ENCODE measurements at regions not wholly inside any gene's neighbourhood (a gene's known extent, or its start where the extent isn't known, plus 50 kb on each side); places are given as distances from the start of the nearest gene placed in this dataset.
"Not testable (repeated sequence)": the region's sequence is repeated elsewhere in the genome, so short reads cannot be mapped to it uniquely, and the experiment has no call there.

DNA sequence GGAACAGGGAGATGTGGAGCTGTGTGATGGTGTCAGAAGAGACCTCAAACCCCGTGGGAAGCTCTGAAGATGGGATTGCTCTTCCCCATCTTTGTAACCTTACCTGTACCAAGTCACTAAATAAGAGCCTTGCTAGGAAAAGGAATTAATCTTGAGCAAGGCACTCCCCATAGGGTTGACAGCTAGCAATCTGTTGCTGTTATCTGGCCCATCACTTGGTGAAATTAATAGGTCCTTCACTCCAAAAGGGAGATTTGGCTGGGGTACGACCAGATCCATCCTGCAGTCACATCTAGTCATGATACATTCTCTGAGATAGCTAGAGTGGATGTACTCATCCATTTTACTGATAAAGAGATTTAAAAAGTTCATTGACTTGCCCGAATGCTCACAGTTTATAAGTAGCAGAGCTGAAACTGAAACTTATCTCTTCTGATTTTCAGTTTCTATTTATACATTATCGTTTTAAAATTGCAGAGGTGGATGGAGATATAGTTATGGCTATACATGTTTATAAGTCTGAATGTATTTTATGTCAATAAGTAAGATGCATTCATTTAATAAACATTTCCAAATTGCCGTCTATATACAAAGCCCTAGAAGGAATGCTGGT is 299.1 kb upstream of the MCTP2 start:
- DNase-seq: no peak

DNA sequence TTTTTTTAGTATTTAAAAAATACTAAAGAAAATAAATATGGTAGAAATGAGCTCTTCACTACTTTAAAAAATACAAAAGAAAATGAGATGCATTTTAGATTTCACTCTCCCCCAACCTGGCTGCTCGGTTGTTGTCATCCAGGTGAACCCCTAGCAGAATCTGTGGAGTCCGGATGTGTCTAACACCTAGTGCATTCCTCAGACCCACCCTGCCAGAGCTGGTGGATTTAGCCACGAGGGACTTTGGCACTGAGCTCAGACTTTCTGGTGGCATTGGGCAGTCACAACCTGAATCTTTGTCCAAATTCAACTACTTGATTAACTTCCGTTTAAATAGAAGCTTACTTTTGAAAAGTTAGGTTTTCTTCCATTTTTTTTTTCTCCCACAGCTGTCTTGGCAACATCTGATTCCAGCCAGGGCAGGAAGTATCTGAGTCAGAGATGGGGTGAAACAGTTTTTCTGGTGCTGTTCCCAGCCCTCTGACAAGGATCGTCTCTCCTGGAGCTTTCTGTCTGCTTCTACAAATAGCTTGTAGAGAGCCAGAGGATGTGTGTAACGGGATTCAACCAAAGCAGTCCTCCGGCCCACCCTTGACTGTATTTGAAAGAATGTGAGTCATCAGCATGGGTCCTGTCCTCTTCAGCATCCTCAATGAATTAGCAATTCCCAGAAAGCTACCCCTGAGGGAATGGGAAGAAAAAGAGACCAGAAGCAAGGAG is 301.8 kb upstream of the MCTP2 start:
- no peak for DNase-seq

DNA sequence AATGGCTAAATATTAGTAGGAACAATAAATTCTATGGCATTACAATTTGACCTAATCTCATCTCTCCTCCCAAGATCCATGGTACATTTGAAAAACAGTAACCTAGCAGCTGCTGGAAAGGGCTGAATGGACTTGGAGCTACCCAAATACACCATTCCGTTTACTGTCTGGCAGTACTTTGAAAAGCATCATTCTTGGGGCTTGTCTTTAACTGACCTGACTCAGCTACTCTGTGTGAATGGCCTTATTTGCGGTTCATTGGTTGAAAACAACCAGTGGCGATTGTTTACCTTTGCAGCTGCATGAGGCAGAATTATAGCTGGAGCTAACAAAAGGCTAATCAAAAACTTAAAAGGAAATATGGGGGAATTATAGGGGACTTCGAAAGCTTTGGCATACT is 311.2 kb upstream of the MCTP2 start:
- DNase-seq: no peak

DNA sequence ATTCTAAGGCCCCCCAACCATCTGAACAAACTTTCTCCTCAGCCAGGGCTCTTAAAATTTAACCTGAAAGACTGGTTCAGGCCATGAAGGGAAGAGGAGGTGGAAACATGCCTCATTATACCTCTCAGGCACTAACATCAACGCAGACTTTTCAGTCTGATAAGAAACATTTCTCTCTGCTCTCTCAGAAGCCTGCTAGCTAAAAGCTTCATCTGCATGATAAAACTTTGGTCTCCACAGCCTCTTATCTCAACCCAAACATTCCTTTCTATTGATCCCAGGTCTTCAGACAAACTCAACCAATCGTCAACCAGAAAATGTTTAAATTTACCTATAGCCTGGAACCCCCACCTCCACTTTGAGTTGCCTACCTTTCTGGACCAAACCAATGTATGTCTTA is 312.6 kb upstream of the MCTP2 start:
- DNase-seq: not testable (repeated sequence)

DNA sequence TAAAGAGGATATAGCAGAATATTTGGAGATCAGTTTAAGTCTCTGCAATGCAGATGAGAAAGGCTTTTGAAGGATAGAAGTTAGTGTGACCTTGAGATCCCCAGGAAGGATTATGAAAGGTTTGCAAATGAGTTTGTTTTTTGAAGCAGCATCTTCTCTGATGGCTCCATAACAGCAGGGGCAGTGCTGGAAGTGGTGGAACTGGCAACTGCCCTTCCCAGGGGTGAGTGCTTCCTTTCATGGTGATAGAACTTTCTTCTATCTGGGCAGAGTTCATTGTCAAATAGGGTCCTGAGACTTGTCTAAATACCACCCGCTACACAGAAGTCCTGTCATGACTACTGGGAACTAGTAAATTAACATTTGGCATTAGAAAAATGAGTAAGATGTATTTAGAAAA is 314.2 kb upstream of the MCTP2 start:
- no peak for DNase-seq

DNA sequence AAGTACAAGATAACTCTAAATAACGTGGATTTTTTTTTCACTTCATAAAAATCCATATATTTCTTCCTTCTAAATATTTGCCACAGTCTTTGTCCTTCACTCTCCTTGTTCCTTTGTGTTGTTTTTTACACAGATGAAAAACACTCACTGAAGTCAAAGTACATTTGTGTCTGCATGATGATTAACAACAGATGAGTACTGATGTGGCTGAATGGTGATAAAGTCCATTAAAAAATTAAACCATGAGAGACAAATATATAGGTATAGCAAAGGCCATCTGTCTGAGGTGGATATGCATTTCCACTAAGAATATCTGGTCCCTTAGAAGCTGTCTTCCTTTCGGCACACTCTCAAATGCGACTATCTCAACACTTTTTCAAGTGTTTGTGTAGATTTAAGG is 317.5 kb upstream of the MCTP2 start:
- DNase-seq: no peak

DNA sequence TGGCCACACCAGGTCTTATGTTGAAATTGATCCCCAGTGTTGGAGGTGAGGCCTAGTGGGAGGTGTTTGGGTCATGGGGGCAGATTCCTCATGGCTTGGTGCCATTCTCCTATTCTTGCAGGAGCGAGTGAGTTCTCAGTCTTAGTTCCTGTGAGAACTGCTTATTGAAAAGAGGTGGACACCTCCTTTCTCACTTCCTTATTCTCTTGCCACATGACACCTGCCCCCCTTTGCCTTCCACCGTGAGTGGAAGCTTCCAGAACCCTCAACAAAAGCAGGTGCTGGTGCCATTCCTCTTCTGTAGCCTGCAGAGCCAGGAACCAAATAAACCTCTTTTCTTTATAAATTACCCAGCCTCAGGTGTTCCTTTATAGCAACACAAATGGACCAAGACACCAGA is 318.1 kb upstream of the MCTP2 start:
- no peak for DNase-seq

DNA sequence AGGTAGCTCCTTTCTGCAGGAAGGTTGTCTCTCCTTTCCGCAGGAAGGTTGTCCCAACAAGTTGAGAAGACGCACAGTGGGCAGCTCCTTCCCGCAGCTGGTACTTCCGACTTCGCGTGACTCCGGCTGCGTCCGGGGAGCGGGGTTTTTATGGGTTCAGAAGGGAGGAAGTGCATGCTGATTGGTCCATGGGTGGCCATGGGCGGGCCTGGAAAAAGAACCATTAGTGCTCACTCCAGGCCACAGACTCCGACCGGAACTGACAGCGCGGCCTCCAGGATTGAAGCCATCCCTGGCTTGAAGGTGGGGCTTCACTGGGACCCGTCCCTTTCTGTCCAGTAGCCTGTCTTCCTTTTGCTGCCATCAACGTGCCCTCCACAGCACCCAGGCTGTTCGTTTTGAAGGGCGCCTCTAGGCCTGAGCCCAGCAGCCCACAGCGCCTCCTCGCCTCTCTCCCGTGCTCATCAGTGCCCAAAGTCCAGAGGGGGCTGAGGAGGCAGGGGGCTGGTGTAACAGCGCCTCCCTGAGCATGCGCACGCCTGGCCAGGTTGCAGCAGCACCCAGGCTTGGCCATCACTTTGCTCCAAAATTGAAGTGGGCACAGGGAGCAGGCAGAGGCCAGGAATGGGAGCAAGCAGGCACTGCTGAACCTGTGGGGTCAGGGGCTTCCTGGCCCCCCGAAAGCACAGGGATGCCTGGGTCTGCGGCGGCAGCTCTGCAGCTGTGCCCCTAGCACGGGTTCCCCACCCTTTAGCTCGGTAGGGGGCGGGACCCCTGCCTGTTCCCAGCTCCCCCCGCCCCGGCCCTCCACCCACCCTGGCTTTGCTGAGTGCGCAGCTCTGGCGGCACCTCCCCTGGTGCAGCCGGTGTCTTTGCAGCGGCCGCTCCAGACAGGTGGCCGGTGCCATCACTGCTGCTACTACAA is 330.6 kb upstream of the MCTP2 start:
- DNase-seq: no peak

DNA sequence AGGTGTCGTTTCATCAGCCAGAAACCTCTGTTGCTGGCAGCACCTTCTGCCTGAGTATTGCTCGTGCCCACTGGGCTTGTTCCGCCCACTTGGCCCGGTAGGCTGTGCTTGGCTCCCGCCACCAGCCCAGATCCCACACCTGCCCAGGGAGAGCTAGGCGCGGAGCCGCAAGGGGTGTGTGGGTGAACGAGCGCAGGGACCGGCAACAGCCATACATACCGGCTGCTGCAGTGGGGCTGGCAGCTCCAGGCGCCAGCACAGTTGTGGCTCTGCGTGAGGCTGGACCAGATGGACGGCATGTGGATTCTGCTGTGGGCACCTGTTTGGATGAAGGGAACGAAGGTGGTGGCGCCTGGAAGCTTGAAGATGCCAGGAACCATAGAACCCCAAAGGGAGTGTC is 331.5 kb upstream of the MCTP2 start:
- DNase-seq: no peak

DNA sequence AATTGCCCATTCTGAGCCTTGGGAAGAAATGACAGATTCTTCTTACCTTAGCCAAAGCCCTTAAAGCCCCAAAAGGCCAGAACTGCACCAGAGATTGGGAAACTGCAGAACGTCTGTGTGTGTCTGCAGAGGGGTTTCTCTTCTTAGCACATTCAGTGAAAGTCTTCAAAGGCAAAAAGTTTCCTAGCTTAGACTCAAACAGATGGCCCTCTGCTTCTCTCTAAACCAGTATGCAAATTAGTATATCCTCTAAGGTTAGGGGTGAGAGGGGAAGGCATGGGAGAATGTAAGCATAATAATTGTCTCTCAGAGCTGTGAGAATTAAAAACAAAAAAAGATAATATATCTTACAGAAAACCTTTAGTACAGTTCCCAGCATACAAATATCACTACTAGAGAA is 334.0 kb upstream of the MCTP2 start:
- DNase-seq: no peak

DNA sequence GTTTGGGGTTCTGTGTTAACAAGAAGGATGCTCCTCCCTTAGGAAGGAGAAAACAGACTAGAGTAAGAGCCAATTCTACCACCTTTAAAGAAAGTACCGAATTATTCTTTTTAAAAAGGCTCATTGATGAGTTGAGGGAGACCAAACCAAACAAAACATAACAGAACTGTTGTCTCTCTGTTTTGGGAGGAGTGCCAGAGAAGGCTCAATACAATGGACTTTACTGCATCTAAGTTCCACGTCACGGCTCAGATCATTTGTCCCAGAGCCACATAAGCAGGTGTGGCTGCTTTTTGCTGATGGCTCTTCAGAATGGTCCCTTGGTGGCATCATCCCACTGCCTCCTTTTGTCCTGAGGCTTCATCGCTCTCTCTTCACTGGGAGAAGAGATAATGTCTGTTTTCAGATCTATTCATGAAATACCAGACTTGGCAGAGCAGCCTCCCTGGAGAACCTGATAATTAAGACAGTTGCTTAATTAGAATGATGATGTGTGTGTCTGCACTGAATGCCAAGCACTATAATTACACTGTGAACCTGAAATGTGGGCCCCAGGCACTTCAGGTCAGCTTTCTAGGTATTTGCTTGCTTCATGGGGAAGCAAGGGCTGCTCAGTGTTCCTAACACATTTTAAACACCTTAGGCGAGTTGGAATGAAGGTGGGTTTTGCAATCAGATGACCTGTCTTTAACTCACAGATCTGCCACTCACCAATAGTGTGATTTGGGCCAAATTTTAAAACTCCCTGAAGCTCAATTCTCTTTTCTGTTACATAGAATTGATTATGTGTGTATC is 335.2 kb upstream of the MCTP2 start:
- no peak for DNase-seq

DNA sequence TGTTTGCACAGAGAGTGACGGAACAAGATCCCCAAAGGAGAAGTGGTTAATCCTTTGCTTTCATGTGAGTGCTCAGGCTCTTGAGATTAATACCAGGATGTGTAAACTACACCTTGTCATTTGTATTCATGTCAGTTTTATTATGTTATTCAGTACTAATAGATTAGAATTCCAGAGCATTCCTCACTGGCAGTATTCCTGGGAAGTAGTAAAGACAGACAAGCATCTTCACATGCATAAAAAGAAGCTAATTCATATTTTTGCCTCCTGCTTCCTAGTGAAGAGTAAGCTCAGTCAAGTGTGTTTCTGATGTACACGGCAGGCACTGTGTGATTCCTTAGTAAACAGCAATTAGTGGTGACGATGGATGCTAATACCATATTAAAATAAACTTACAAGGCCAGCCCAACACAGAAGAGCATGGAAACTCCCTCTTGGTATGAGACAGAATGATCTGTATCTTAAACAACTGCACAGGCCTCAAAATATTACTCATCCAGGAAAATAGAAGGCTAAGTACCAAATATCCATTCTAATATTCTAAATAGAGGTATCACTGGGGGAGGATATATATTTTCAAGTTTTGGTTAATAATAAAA is 336.8 kb upstream of the MCTP2 start:
- DNase-seq: no peak

DNA sequence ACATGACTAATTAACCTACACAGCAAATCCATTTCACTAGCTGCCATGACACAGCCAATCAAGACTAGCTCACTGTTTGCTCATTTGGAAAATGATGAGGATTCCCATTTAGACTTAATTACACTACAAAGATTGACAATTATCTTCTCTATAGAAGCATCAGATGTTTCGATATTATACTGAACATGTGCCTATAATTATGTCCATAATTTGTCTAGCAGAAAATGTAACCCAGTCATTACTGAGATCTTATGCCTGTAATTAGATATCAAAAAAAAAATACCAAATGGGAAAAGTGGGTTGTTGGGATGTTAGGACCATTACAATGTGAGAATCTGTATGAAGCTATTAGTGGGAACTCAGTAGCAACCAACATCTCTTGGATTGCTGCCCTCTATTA is 344.2 kb upstream of the MCTP2 start:
- DNase-seq: no peak

DNA sequence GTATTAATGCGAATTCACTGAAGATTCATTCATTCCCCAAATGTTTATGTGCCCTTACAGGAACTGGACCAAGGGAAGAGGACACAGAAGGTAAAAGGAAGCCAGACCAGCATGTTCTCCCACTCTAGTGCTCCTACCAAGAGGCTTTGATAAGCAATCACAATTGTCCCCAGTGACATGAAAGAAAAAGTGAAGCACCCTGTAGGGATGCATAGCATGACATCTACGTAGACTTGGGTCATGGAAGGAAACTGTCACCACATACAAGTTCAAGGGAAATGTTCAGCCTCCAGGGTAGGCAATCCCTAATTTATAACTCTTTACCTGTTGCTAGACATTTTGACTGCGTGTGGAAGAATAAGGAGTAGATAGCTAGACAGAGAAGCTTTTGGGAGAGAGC is 348.6 kb upstream of the MCTP2 start:
- DNase-seq: no peak

DNA sequence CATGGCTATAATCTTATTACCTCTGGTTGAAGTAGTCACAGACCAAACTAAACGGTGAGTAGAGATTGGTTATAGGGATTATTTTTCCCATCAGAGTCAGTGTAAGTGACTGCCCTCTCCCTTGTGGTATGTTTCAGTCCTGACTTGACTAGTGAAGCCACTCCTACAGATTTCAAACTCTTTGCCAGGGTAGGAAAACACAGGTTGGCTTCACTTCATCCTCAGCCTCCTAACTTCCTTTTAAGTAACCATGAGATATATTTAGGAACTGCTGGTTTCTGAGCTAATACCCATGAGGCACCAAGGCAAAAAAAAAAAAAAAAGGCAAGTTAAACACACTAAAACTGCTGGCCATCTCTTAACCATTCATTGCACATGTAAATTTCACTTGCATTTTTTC is 349.2 kb upstream of the MCTP2 start:
- DNase-seq: no peak

DNA sequence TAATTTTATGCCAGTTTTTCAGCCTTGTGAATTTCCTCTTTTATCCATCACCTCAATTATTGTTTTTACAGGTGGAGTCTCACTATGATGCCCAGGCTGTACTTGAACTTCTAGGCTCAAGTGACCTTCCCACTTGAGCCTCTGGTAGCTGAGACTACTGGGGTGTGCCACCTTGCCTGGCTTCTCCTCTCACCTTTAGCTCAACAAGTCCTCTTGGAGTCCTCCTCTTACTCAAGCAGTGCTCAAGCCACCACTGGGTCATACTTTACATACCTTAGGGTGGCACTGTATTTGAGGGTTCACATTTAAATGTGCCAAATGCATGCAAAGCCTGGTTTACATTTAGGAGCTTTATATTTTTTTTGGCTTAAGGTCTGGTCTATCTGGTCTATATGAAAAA is 350.1 kb upstream of the MCTP2 start:
- DNase-seq: no peak

DNA sequence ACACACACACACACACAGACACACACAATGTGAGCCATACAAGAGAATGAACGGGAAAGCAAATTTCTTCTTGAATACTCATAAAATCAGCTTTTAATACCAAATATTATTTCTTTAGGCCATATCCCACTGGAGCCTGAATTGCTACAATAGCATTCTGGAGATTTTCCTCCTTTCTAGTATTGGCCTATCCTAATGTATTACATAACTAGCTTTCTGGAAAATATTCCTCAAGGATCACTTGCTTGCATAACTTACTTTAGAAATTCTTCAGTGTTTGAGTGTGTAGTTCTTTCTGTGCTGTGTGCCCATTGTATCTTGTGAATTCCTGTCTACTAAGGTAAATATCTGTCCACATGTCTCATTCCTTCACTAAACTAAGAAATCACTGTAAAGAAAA is 351.0 kb upstream of the MCTP2 start:
- no peak for DNase-seq

DNA sequence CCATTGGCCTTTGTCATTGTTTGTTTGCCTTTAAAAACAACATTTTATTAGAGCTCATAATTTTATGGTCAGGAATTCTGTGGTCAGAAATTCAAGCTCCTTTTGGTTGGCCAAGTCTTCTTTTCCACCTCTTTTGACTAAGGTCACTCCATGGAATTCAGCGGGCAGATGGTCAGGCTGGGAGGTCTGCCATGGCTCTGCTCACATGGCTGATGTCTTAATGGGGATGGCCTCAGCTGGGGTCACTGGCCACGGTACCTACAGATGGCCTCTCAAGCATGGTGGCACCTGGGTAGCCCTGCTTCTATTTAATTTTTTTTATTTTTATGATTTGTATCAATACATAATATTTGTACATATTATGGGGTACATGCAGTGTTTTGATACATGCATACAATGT is 360.8 kb upstream of the MCTP2 start:
- no peak for DNase-seq

DNA sequence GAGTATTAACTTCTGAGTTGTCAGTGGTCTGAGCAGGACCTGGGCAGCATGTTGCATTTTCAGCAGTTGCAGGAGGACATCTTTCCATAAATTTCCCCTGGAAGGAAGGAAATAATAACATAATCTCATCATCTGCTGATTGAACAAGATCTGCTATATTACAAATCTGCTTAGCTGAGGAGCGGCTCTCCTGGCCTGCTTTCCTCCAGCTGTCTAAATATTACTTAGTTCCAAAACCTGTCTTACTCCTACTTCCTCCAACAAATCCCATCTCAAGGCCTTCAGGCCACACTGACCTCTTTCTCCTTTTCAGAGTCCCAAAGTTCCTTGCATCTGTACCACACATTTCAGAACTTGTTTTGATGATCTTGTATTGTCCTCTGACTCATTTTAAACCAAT is 364.4 kb upstream of the MCTP2 start:
- no peak for DNase-seq

DNA sequence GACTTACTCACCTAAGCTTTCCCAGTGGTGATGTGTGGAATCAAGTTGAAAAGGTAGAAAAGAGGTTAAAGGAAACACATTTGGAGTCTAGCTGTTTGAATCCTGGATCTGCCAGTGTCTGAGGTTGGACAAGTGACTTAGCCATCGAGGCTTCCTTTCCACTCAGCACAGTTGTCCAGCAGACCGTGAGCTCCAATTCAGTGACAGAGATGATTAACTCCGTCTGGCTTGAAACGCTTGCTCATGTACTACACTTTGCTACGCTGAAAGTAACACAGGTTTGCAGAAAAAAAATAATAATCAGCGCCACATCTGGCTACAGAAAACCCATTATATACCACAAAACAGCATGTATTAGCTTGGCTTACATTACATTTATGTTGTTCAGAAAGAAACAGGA is 364.9 kb upstream of the MCTP2 start:
- DNase-seq: no peak

DNA sequence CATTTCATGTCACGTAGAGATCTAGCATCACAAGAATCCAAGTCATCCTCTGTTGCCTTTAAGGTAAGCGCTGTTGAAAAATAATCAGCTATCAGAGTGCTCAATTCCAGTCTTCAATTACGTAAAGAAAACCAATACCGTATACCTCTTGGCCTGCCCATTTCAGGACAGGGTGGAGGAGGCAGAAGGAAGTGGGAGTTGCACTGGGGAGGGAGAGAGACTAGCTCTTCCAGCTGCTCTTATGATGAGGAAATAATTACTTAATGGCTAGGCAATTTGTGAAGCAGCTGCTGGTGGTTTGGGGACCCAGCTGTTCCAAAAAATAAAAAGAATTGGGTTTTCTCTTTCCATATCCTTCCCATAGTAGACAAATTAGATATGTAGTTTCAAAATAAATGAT is 365.8 kb upstream of the MCTP2 start:
- no peak for DNase-seq

DNA sequence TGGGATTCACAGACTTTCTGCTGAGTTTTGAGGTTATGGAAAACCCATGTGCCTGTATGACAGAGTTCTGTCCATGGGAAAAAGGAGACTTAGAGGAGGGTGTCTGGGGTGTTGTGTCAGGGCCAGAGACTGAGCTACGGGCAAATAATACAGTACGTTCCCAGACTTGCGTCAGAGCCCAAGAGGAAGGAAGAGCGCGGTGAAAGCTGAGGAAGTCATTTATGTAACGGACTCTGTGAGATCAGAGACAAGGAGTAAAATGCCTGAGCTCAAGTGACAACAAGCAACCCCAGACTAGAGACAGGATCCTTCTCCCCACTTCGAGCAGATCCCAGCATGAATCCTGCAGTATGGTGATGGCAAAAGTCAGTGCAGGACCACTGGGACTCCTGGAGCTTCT is 368.6 kb upstream of the MCTP2 start:
- DNase-seq: no peak

Measured in activated T-cell treated with anti-CD3 and anti-CD28 coated beads for 4 hours (primary cell).